GM12865 (cell line): ENCODE measurements at regions not wholly inside any gene's neighbourhood (a gene's known extent, or its start where the extent isn't known, plus 50 kb on each side); places are given as distances from the start of the nearest gene placed in this dataset.

Experiments
- DNase-seq: peaks from one replicate; pipeline ENCODE4 v3.0.0; 2010; ENCODE audit warnings: low read depth
- H3K4me3 ChIP-seq: 2 replicates; pipeline ENCODE4 v1.5.1; 2011; ENCODE audit warnings: mild to moderate bottlenecking, low read depth, low read length, control low read depth
- CTCF ChIP-seq: IDR thresholded peaks from 2 replicates; pipeline ENCODE4 v1.5.1; 2011; ENCODE audit warnings: low read length, control low read depth, low read depth, inconsistent platforms; ENCODE audit not compliant: insufficient read depth; ENCODE audit errors: missing control alignments

- no peak for DNase-seq
- TF ChIP-seq CTCF = no peak
Measured at GRCh38 chr13:95432141-95432540, 120.4 kb upstream of the CLDN10 start.

GRCh38 chr13:95433537-95433936 is 119.0 kb upstream of the CLDN10 start:
- H3K4me3 ChIP-seq = no peak overlapping the region
- DNase-seq = no peak
- TF ChIP-seq CTCF = no peak

More at GRCh38 chr13:95432141-95432540, 120.4 kb upstream of the CLDN10 start:
- no peak overlapping the region for H3K4me3 ChIP-seq

GRCh38 chr13:95434111-95434510 is 118.4 kb upstream of the CLDN10 start:
- no peak for TF ChIP-seq CTCF
- no peak overlapping the region for H3K4me3 ChIP-seq
- DNase-seq = no peak

- no peak overlapping the region for H3K4me3 ChIP-seq
- no peak for TF ChIP-seq CTCF
- no peak for DNase-seq
Measured at GRCh38 chr13:95437561-95437960, 115.0 kb upstream of the CLDN10 start.

GRCh38 chr13:95438297-95438696 is 114.2 kb upstream of the CLDN10 start:
- DNase-seq = no peak
- H3K4me3 ChIP-seq = no peak overlapping the region
- TF ChIP-seq CTCF = no peak

GRCh38 chr13:95440441-95441088 is 112.0 kb upstream of the CLDN10 start:
- no peak overlapping the region for H3K4me3 ChIP-seq
- no peak for TF ChIP-seq CTCF
- no peak for DNase-seq

GRCh38 chr13:95441326-95441725 is 111.2 kb upstream of the CLDN10 start:
- no peak for TF ChIP-seq CTCF
- H3K4me3 ChIP-seq = no peak overlapping the region
- DNase-seq = no peak
